Epithelial cell of esophagus (primary cell): ENCODE measurements at regions not wholly inside any gene's neighbourhood (a gene's known extent, or its start where the extent isn't known, plus 50 kb on each side); places are given as distances from the start of the nearest gene placed in this dataset.
"Not testable (repeated sequence)": the region's sequence is repeated elsewhere in the genome, so short reads cannot be mapped to it uniquely, and the experiment has no call there.

Experiments
- DNase-seq: peaks from one replicate; pipeline ENCODE4 v3.0.0; 2010; ENCODE audit warnings: low read depth
- H3K4me3 ChIP-seq: 2 replicates; pipeline ENCODE4 v1.5.1; 2011; ENCODE audit warnings: mild to moderate bottlenecking, low read length, control low read depth

DNA sequence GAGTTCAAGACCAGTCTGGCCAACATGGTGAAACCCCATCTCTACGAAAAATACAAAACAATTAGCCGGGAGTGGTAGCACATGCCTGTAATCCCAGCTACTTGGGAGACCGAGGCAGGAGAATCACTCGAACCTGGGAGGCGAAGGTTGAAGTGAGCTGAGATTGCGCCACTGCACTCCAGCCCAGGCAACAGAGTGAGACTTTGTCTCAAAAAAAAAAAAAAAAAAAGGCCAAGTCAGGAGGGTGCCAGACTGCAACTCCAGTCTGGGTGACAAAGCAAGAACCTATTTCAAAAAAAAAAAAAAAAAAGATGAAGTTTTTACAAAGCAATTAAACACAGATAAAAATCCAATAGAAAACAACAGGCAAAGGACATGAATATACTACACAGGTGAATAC is 59.1 kb upstream of the NOTCH2NLA start:
- H3K4me3 ChIP-seq, result not testable (repeated sequence)

DNA sequence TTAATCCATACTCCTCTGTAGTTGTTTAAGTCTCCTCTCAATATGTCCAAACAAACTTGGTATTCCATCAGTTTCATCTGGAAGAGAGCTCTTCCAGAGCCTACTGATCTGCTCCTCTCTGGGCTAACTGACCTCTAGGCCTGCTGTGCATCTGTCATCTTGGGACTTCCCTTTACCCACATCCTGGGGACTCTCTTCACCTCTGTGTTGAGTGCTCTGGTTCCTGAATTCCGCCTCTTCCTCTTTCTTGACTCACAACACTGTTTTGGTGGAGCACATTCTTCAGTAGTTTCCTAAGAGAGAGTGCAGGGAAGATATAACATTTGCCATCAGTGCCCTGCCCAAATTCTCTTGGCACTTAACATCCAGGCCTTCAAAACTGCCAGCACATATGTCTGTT is 55.9 kb upstream of the NOTCH2NLA start:
- DNase-seq, H3K4me3 ChIP-seq: not testable (repeated sequence)

More for the DNA sequence above, 59.1 kb upstream of the NOTCH2NLA start:
- not testable (repeated sequence) for DNase-seq

DNA sequence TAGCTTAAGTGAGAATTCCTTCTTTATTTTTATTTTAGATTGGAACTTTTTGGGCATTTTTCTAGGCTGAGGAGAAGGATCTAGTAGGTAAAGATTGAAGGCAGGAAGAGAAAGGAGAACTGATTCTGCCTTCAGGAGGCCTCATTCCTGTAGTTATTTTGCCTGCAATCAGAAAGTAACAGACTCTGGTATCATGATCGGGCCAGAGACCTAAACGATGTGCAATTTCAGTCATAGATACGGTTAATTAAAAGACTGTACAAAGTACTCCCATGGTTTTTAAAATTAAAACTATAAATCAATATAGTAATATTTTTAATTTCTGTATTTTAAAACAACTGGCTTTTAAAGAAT is 54.7 kb upstream of the NOTCH2NLA start:
- not testable (repeated sequence) for H3K4me3 ChIP-seq, DNase-seq

DNA sequence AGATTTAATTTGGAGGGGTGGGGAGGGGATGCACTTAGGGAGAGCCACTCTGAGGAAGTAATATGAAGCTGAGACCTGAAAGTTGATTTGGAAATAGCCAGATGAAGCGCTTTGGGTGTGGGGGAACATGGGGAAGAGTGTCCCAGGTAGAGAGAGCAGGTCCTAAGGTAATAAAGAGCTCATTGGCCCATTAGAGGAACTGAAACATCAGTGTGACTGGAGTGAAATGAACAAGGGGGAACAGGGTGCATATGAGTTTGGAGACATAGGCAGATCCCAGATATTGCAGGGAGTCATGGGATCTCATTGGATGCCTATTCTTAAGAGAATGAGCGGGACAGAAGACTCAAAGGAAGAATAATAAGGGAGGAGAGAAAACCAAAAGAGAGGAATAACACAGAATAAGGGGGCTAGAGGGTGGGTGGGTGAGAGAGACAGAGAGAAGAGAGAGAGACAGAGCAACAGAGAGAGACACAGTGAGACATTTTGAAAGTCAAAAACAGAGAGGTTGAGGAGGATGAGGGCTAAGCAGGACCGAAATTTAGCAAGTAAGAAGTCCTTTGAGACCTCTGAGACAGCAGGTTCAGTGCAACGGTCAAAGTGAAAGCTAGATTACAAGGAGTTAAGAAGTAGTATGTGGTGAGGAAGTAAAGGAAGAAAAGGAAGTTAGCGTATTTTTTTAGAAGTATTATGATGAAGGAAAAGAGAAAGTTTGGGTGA is 54.1 kb upstream of the NOTCH2NLA start:
- not testable (repeated sequence) for DNase-seq, H3K4me3 ChIP-seq

DNA sequence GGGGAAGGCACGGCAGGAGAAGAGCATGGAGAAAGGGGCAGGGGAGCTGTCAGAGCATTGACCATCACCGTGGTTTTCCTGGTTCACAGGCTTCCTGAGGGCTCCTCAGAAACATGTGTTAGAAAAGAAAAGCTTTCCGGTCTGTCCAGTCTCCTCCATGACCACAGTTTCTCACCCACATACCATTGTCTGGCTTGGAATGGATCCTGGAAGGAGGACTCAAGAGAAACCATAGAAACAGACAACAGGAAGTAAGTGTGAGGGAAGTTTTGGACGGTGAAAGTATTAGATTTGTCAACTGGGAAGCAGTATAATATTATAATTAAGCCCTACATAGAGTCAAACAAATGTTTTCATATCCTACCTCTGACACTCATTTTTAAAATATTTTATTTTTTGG is 52.7 kb upstream of the NOTCH2NLA start:
- not testable (repeated sequence) for H3K4me3 ChIP-seq, DNase-seq

DNA sequence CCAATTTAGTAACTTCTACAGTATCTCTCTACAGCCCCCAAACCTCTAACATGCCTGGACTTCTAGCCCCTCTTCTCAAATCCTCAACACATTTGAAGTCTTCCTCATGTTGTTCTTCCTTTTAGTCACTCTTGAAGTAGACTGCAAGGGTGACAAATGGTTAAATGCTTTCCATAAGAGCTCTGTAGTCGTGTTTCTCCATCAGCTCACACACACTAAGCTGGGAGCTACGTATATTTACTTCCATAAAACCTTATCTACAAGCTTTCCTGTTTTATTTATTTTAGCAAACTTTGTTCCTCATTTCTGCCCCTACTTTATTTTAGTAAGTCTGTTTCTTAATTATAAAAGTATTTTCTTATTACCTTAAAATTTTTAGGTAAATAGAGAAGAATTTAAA is 49.9 kb upstream of the NOTCH2NLA start:
- not testable (repeated sequence) for DNase-seq

More for the DNA sequence above, 49.9 kb upstream of the NOTCH2NLA start:
- not testable (repeated sequence) for H3K4me3 ChIP-seq
